ENCODE measurements at regions not wholly inside any gene's neighbourhood (a gene's known extent, or its start where the extent isn't known, plus 50 kb on each side); places are given as distances from the start of the nearest gene placed in this dataset.

GRCh38 chr10:107618504-107618994 is 454.0 kb upstream of the SORCS1 start:
- DNase-seq (ENCODE audit: low spot score), result no peak

GRCh38 chr10:107616463-107617410 is 452.2 kb upstream of the SORCS1 start:
- no peak for DNase-seq (ENCODE audit: low spot score)

- no peak for DNase-seq (ENCODE audit: low spot score)
These were observed 451.5 kb upstream of the SORCS1 start for GRCh38 chr10:107616031-107616430.

- peak; percentile 91 for DNase-seq (ENCODE audit: low spot score)
These were observed 450.6 kb upstream of the SORCS1 start for GRCh38 chr10:107614939-107615685.

- DNase-seq (ENCODE audit: low spot score), result peak; percentile 25
These were observed 446.6 kb upstream of the SORCS1 start for GRCh38 chr10:107611115-107611514.

GRCh38 chr10:107589081-107589480 is 424.6 kb upstream of the SORCS1 start:
- DNase-seq (ENCODE audit: low spot score), result no peak

GRCh38 chr10:107585630-107586029 is 421.1 kb upstream of the SORCS1 start:
- DNase-seq (ENCODE audit: low spot score), result no peak

GRCh38 chr10:107583974-107584373 is 419.5 kb upstream of the SORCS1 start:
- no peak for DNase-seq (ENCODE audit: low spot score)

GRCh38 chr10:107579970-107580369 is 415.5 kb upstream of the SORCS1 start:
- DNase-seq (ENCODE audit: low spot score), result no peak

- DNase-seq (ENCODE audit: low spot score), result no peak
These were observed 412.7 kb upstream of the SORCS1 start for GRCh38 chr10:107577221-107577620.

- peak; percentile 74 for DNase-seq (ENCODE audit: low spot score)
These were observed 412.2 kb upstream of the SORCS1 start for GRCh38 chr10:107576746-107577145.

- DNase-seq (ENCODE audit: low spot score), result no peak
These were observed 400.5 kb upstream of the SORCS1 start for GRCh38 chr10:107565014-107565413.

- DNase-seq (ENCODE audit: low spot score), result no peak
These were observed 396.7 kb upstream of the SORCS1 start for GRCh38 chr10:107561136-107561650.

- no peak for DNase-seq (ENCODE audit: low spot score)
These were observed 393.4 kb upstream of the SORCS1 start for GRCh38 chr10:107557916-107558315.

GRCh38 chr10:107554333-107554732 is 389.8 kb upstream of the SORCS1 start:
- DNase-seq (ENCODE audit: low spot score), result no peak

GRCh38 chr10:107553470-107553869 is 389.0 kb upstream of the SORCS1 start:
- DNase-seq (ENCODE audit: low spot score), result no peak

GRCh38 chr10:107552963-107553362 is 388.5 kb upstream of the SORCS1 start:
- no peak for DNase-seq (ENCODE audit: low spot score)

- DNase-seq (ENCODE audit: low spot score), result no peak
These were observed 383.8 kb upstream of the SORCS1 start for GRCh38 chr10:107548301-107548700.

GRCh38 chr10:107546986-107547385 is 382.5 kb upstream of the SORCS1 start:
- DNase-seq (ENCODE audit: low spot score), result no peak

- peak; percentile 47 for DNase-seq (ENCODE audit: low spot score)
These were observed 381.8 kb upstream of the SORCS1 start for GRCh38 chr10:107546284-107546683.

- DNase-seq (ENCODE audit: low spot score), result peak; percentile 6
These were observed 381.2 kb upstream of the SORCS1 start for GRCh38 chr10:107545717-107546116.
